ENCODE measurements at regions not wholly inside any gene's neighbourhood (a gene's known extent, or its start where the extent isn't known, plus 50 kb on each side); places are given as distances from the start of the nearest gene placed in this dataset.
"Not testable (repeated sequence)": the region's sequence is repeated elsewhere in the genome, so short reads cannot be mapped to it uniquely, and the experiment has no call there.

DNA sequence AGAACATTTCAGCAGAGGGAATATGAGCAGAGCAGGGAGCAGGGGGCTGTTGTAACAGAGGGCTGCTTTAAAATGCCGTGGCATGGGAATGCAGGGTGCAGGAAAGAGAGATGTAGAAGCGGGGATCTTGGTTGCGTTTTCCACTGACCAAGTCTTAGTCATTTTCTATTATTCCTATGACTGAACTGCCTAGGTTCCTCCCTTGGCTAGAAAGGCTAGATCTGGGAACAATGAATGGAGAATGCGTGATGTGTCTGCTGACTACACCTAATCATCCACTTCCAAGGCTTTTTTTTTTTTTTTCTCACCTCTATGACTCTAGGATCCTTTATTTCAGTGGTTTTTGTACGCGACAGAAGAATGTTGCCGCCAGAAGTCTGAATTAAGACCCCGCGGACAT, 607.4 kb upstream of the TBL1XR1 start:
- TF ChIP-seq, protein P1, sequence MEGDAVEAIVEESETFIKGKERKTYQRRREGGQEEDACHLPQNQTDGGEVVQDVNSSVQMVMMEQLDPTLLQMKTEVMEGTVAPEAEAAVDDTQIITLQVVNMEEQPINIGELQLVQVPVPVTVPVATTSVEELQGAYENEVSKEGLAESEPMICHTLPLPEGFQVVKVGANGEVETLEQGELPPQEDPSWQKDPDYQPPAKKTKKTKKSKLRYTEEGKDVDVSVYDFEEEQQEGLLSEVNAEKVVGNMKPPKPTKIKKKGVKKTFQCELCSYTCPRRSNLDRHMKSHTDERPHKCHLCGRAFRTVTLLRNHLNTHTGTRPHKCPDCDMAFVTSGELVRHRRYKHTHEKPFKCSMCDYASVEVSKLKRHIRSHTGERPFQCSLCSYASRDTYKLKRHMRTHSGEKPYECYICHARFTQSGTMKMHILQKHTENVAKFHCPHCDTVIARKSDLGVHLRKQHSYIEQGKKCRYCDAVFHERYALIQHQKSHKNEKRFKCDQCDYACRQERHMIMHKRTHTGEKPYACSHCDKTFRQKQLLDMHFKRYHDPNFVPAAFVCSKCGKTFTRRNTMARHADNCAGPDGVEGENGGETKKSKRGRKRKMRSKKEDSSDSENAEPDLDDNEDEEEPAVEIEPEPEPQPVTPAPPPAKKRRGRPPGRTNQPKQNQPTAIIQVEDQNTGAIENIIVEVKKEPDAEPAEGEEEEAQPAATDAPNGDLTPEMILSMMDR (IDR thresholded peaks at IDR 0.05; ENCODE audit: unreplicated experiment in 3 of 3): no peak
- Mint-ChIP-seq H3K9me3 (peaks cover 5% of the 10 kb centered on the region), H3K27me3 (ENCODE audit: low read depth) (no peaks in the 10 kb centered on the region), H3K4me1 (peaks cover 18% of the 10 kb centered on the region), H3K27ac (no peak overlapping the region), H3K36me3 (ENCODE audit: low read depth) (no peaks in the 10 kb centered on the region), H3K4me3 (no peak overlapping the region)

DNA sequence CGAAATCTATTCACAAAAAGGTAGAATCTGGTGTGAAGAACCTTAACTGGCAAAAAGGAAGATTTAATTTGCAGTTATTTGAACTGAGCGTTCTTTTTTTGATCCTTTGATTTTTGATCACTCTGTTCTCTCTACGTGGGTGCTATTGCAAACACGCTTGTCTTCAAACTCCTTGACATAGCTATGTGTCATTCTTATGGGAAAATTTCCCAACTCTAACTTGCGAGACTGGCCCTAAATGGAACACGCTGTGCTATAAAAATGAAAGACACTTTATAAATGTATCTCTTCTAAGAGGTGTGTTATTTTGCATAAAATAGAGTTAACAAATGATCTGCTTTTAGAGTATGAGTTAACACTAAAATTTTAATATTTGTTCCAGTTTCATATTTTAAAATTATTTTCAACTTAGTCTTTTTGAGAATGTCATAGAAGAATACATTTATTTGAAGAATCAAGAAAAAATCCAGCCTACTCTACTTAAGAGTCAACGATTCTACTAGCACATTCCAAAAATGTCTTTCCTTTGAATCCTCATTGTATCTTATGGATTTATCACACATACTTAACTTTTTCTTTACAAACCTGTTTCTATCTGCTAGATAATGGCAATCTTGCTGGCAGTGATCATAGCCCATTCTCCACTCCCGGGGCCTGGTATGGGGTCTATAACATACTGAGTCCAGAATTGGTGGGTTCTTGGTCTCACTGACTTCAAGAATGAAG, 610.0 kb upstream of the TBL1XR1 start:
- H3K27me3 Mint-ChIP-seq (ENCODE audit: low read depth): no peaks in the 10 kb centered on the region
- H3K27ac Mint-ChIP-seq: no peak overlapping the region
- H3K36me3 Mint-ChIP-seq (ENCODE audit: low read depth): no peaks in the 10 kb centered on the region
- peaks cover 22% of the 10 kb centered on the region for H3K4me1 Mint-ChIP-seq
- H3K4me3 Mint-ChIP-seq: no peak overlapping the region
- H3K9me3 Mint-ChIP-seq: peaks cover 5% of the 10 kb centered on the region
- TF ChIP-seq, protein P1 (IDR thresholded peaks at IDR 0.05; ENCODE audit: unreplicated experiment in 3 of 3): no peak

DNA sequence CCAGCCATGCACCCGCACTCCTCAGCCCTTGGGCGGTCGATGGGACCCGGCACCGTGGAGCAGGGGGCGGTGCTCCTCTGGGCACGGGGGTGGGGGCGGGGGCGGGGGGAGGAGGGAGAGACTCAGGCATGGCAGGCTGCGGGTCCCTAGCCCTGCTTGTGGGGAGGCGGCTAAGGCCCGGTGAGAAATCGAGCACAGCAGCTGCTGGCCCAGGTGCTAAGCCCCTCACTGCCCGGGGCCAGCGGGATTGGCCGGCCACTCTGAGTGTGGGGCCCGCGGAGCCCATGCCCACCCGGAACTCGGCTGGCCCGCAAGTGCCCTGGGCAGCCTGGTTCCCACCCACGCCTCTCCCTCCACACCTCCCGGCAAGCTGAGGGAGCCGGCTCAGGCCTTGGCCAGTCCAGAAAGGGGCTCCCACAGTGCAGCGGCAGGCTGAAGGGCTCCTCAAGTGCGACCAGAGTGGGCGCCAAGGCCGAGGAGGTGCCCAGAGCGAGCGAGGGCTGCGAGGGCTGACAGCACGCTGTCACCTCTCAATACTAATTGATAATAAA, 611.7 kb upstream of the TBL1XR1 start:
- H3K27me3 Mint-ChIP-seq (ENCODE audit: low read depth); H3K27ac Mint-ChIP-seq; H3K36me3 Mint-ChIP-seq (ENCODE audit: low read depth); H3K9me3 Mint-ChIP-seq; H3K4me3 Mint-ChIP-seq: not testable (repeated sequence)
- peaks cover 10% of the 10 kb centered on the region for H3K4me1 Mint-ChIP-seq

DNA sequence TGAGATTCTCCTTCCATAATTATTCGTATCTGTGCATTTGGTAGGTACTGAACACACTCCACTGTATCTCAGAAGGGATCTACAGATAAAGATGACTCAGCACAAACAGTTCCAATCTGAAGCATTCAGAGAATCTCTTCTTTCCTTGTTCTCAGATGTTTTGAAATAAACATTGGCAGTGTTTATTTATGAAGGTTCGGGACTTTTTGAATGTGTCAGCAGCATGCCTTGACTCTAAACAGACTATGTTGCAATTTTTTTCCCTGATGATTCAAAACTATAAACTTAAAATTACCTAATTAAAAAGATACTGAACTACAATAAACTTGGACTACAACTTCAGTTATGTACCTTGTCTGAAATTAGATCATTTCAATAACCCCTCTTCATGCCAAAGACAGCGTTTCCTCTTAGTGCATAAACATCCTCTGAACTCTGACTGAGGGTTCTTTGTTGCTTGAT, 612.9 kb upstream of the TBL1XR1 start:
- Mint-ChIP-seq H3K4me3 (no peak overlapping the region), H3K36me3 (ENCODE audit: low read depth) (no peaks in the 10 kb centered on the region), H3K27me3 (ENCODE audit: low read depth) (no peaks in the 10 kb centered on the region), H3K9me3 (peaks cover 5% of the 10 kb centered on the region), H3K27ac (peak overlapping the region in 2 of 3 experiments; percentile 14 to 44), H3K4me1 (peaks cover 10% of the 10 kb centered on the region)
- TF ChIP-seq, protein P1 (IDR thresholded peaks at IDR 0.05; ENCODE audit: unreplicated experiment in 3 of 3): no peak

DNA sequence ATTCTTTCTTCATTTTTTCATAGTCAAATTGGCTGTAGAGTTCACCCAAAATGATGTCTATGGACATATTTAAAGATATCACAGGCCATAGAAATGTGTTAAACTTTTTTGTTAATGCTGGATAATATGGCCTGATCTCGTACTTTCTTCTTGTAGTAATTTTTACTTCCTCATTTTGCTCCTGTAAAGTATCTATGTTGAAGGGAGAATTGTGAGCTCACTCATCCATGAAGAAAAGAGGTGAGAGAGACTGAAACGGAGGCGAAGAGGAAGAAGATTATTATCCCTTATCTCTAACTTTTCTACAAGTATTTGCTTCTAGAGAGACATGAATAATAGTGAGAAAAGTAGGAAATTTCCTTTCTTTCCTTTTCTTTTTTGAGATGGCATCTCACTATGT, 613.8 kb upstream of the TBL1XR1 start:
- Mint-ChIP-seq H3K36me3 (ENCODE audit: low read depth) (no peaks in the 10 kb centered on the region), H3K4me1 (peaks cover 15% of the 10 kb centered on the region), H3K27ac (peak overlapping the region in 1 of 3 experiments; percentile 4), H3K9me3 (peaks cover 5% of the 10 kb centered on the region), H3K27me3 (ENCODE audit: low read depth) (no peaks in the 10 kb centered on the region), H3K4me3 (no peak overlapping the region)
- TF ChIP-seq, protein P1 (IDR thresholded peaks at IDR 0.05; ENCODE audit: unreplicated experiment in 3 of 3): no peak

DNA sequence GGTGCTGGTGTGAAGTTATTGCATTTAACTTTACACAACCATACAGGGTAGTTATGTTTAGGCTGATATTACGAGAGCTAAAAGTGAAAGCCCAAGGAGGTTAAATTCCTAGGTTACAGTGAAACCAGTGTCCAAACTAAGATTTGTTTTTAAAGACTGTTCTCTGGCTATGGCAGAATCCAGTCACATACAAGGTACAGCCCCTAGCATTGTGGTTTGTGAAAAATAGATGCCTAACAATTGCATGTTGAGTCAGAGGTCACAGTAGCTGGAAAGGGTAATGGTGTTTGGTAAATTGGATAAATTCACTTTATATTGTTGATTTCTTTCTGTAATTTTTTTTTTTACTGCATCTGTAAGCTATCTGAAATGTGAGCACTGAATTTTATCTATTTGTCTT, 614.6 kb upstream of the TBL1XR1 start:
- Mint-ChIP-seq H3K4me1 (peaks cover 21% of the 10 kb centered on the region), H3K4me3 (no peak overlapping the region), H3K36me3 (ENCODE audit: low read depth) (no peaks in the 10 kb centered on the region), H3K27ac (no peak overlapping the region), H3K9me3 (peaks cover 5% of the 10 kb centered on the region), H3K27me3 (ENCODE audit: low read depth) (no peaks in the 10 kb centered on the region)
- TF ChIP-seq, protein P1 (IDR thresholded peaks at IDR 0.05; ENCODE audit: unreplicated experiment in 3 of 3): no peak

All from nephron (organoid).